AG08396 (cell line): ENCODE measurements at regions not wholly inside any gene's neighbourhood (a gene's known extent, or its start where the extent isn't known, plus 50 kb on each side); places are given as distances from the start of the nearest gene placed in this dataset.
"Not testable (repeated sequence)": the region's sequence is repeated elsewhere in the genome, so short reads cannot be mapped to it uniquely, and the experiment has no call there.

Source experiments
- DNase-seq: peaks from one replicate; pipeline ENCODE4 v3.0.0; 2012; ENCODE audit warnings: low spot score, mixed read lengths

DNA sequence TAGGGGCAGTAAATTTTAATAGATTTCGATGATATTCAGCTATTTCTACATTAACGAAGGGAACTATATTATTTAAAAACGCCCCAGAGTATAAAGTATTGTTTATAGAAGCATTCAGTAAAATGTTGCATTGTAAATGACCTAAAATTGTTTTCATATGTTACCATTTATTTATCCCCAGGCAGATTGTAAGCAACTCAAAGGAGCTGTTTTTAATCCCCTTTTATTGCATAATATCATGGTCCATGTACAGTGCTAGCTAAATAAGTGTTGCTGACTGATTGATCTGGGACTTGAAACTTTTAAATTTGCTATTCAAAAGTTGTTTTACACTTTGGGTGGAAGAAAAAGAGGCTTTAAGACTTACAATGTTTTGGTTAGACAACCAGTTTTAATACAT, 199.0 kb upstream of the SLC38A2 start:
- DNase-seq = no peak

- DNase-seq = no peak
These were observed 197.4 kb upstream of the SLC38A2 start for GRCh38 chr12:46569826-46570439.

DNA sequence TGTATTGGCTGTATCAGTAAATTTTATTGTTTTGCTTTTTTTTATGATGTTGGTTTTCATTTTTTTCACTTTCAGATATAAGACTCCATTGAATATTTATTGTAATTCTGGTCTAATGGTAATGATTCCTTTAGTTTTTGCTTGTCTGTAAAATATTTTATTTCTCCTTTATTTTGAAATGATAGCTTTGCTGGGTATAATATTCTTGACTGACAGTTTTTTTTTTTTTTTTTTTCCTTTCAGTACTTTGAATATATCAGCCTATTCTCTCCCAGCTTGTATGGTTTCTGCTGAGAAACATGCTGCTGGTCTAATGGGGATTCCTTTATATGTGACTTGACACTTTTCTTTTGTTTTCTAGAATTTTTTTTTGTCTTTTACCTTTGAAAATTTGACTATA, 195.1 kb upstream of the SLC38A2 start:
- no peak for DNase-seq

DNA sequence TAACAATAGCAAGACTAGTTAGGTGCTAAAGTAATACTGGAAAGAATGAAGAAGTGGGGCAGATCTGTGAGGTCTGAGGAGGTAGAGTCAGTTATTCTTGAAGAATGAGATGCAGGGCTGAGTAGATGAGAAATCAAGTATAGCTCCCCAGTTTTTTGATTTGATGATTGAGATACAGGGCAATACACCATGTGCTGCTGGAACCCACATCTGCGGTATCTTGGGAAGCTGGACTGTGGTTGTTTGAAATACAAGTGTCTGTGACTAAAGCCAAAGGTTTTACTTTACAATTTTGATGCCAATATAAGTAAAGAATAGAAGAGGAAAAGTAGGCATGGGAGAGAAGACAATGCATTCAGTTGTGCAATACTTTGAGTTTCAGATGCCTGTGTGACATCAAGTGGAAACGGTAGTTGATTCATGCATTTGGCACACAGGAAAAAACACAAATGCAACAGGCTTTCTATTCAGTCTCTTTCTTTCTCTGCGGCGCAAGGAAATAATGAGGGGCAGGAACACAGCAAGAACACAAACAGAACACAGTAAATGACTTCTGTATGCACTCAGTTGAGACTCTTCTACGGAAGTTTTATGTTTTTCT, 190.2 kb upstream of the SLC38A2 start:
- DNase-seq = no peak

DNA sequence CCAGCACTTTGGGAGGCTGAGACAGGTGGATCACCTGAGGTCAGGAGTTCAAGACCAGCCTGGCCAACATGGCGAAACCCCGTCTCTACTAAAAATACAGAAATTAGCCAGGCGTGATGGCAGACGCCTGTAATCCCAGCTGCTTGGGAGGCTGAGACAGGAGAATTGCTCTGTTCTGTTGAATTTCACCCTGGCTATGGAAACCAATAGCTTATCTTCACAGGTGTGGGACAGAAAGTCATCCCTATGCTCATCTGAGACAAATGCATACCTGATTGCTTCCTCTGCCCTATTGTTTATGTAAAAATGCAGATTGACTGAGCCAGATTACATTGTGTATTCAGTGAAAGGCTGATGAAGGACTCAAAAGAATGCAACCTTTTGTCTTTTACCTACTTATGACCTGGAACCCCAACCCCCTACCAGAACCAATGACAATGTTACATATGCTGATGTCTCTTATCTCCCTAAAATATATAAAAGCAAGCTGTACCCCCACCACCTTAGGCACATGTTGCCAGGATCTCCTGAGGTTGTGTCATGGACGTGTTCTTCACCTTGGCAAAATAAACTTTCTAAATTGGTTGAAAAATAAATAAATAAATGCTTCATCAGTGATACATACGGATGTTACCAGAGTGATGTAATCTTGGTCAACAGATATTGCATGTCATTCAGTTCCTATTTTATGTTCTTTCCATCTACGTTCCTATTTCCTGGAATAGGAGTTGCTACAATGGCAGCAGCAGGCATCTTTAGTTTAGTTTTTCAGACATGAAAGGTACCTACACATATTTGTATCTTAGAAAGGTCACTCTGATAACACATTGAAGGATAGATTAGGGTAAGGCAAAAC, 189.4 kb upstream of the SLC38A2 start:
- not testable (repeated sequence) for DNase-seq

DNA sequence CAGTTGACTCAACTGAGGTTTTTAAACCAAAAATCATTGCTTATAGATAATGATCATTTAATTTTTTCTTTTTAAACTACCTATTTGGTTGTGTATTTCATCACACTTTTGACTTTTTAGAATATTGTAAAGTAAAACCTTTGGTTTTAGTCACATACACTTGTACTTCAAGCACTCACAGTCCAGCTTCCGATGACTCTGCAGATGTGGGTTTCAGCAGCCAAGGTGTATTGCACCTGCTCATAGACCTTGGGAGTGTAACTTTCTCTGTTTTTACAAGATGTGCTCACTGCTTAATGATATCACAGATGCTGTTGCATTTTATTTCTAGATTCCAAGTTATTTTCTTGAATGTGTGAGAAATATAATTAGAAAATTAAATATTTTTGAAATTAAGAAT, 188.3 kb upstream of the SLC38A2 start:
- no peak for DNase-seq

DNA sequence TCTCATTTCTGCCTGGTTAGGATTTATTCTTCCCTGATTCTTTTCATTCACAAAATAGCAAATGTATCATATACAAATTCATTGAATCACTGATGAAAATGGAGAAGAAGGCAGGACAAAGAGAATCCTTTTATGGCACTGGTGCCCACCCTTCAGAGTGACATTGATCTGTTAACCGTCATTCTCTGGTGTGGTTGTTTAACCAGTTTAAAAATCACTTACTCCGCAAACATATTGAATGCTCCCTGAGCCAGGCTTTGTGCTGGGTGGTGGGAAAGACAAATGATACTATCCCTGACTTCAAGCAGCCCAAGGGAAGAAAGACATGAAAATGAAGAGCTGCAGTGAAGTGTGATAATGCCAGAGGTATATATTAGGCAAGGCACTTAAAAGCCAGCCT, 187.5 kb upstream of the SLC38A2 start:
- no peak for DNase-seq

DNA sequence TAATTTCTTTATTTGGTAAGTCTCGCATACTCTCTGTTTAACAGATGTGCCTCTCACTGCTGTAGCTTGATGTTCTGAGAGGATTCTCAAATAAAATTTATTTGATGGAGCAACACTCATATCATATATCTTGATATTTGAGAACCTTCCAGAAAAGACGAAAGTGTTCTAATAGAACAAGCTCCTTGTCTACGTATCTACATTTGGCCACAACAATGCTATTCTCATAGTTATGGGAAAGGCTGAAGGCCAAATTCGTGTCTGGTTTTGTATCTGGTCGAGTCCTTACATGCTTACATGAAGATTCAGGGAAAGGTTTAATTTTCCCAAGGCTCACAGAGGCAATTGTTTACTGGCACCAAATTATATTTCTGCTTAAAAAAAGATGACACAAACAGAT, 186.7 kb upstream of the SLC38A2 start:
- DNase-seq = no peak

- DNase-seq = no peak
These were observed 186.1 kb upstream of the SLC38A2 start for GRCh38 chr12:46558677-46559076.

DNA sequence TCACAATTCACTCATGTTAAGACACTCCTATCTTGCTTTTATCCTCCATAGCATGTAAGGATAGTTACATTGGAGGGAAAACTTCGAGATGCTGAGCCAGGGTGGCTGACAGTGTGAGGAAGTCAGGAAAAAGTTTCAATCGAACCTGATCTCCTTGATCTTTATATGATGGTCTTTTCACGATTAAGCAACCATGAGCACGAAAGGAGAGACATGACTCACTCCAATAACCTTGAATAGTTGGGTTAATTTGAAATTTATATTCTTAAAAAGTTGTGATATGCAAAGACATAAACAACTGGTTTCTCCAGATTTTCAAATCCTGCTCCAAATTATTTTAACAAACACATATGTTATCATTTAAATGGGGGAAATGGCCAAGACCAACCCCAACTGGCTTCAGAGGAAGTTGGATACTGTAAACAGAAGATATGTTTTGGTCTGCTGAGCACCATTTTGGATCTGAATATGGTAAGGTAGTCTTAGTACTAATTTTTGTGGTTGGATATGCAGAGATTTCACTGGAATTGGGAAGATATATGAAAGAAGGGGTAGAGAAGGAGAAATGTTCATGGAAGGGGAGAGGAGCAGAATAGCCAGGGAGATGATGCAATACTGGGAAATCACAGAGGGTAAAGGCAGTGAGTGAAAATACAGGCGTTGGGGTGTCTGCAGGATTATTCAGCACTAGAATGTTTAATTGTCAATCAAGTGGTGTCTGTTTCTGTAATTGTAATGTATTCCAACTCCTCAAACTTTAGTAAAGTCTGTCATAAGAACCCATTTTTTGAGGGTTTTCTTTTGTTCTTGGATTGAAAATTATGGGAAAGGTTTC, 185.2 kb upstream of the SLC38A2 start:
- no peak for DNase-seq

DNA sequence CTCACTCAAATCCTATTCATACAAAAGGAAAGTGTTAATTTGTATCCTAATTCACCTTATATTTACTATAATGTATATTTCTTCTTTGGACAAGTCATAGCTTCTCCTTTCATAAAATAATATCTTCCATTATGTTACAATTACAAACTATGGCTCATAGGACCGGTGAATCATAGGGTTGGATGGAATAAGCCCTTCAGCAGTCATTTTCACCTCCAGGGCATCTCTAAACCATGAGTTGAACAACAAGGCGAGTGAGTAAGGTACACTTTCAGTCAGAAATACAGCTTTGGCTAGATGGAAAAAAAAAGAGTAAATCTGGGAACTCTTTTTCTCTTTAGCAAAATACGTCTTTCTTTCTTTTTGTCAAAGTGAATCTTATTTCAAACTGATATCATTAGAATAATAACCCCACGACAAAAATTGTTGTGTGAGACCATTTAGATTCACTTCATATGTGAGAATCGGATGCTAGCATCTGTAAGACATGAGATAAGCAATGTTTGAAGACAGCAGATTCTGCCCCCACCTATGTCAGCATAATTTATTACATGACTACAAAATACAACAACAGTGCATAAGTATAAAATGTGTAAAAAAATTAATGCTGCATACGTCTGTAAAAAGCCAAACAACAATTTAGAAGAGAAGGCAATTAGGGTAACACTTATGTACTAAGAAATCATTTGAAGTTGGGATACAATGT, 184.4 kb upstream of the SLC38A2 start:
- no peak for DNase-seq

- DNase-seq = peak; percentile 41
These were observed 183.6 kb upstream of the SLC38A2 start for GRCh38 chr12:46556105-46556559.

DNA sequence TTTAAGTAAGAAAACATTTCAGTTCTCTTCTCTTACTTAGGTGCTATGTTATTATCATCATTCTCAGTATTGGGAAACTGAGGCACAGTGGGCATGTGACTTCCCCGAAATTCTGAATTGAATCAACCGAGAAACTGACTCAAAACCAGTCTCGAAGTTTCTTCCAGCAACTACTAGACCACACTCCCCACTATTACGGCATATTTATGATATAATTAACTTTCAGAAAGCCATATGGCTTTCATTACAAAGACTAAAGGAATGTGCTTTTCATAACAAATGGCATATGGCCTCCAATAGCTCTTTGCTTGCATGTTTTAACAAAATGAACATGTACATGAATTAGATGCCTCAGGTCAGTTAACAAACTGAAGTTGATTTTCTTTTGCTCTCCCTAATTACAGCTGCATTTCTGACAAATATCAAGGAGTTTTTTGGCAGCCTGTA, 182.9 kb upstream of the SLC38A2 start:
- peak; percentile 29 for DNase-seq

DNA sequence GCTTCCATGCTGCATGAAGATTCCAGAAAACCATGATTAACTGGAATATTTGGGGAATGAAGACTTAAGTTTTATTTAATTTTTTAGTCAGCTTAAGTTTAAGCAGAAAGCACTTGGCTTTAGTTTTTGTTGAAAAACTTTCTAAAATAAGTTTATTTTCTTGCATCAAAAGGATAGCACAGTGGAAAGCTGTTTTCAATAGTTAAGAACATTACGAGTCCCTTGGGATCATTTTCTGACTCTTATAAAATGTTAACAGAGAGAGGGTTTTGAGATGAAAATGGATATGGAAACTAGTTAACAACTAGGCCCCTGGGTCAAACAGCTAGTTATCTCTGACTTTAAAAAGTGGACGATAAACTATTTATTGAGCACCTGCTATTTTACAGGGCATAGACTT, 181.9 kb upstream of the SLC38A2 start:
- no peak for DNase-seq

DNA sequence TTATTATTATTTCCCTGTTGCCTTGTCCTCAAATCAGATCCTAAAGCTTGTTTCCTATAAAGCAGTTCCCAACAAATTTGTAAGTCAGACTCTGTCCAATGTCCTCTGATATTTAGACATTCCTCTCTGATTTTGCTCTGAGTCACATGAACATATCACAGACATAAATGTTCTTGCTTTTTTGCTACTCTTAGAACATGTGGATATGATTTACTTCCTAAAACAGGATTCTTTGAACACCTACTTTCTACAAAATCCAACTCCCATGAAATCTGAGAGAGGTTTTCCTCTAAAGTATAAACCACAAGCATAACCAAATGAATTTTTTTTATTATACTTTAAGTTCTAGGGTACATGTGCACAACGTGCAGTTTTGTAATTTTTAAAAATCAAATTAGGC, 181.3 kb upstream of the SLC38A2 start:
- no peak for DNase-seq

- no peak for DNase-seq
These were observed 180.7 kb upstream of the SLC38A2 start for GRCh38 chr12:46553266-46553665.

DNA sequence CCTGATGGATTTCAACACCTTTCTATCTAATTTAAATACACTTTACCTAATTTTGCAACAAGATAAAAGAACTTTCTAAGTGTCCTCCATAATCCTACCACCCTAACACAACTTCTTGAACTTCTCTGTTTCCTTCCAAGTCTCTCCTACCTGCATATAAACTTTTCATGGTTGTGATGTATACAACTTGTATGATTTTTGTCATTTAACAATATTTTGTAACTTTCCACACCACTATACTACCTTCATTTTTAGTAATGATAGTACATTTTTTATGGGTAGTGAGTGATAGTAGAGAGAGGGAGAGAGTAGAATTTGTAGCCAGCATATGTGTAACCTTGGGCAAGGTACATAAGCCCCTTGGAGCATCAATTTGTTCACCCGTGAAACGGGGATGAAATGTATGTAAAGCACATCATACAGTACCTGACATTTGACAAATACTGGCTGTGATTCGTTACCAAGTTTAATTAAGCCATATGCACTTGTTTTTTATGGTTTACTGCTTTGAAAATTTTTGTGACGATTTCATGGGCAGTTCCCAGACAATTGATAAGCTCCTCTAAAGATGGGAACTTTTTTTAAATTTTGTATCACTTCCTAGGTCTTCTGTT, 177.8 kb upstream of the SLC38A2 start:
- DNase-seq = no peak

DNA sequence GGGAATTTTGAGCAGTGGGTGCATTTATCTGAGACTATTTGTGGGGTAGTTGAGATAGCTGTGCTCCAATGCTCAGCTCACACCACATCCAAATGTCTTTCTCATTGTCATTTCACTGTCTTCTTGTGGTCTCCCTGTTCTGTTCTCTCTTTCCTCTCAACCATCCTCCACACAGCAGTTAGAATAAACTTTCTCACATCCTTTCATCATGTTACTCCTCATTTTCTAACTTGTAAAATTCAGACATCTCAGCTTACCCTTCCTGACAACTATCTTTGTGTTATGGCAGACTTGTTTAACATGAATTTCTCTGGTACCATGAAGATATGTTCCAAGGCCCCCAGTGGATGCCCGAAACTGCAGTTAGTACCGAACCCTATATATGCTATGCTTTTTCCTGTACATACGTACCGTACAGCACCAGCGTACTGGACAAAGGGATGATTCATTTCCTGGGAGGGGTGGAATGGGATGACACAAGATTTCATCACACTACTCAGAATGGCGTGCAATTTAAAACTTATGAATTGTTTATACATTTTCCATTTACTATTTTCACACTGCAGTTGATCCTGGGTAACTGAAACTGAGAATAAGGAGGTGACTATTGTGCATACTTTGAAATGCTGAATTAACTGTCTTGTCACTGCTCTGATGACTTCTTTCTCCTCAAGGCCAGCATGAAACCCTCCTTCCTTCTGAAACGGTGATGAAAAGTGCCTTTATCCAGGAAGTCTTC, 177.1 kb upstream of the SLC38A2 start:
- no peak for DNase-seq

GRCh38 chr12:46548605-46549071, 176.1 kb upstream of the SLC38A2 start:
- DNase-seq = no peak
